Hematopoietic multipotent progenitor cell treated with erythropoietin and hydrocortisone succinate and interleukin-3 and kit ligand, for 15 days (in vitro differentiated cells): ENCODE measurements at regions not wholly inside any gene's neighbourhood (a gene's known extent, or its start where the extent isn't known, plus 50 kb on each side); places are given as distances from the start of the nearest gene placed in this dataset.
"Not testable (repeated sequence)": the region's sequence is repeated elsewhere in the genome, so short reads cannot be mapped to it uniquely, and the experiment has no call there.

ENCODE experiments used
- DNase-seq: peaks from one replicate; pipeline ENCODE4 v3.0.0-alpha.2; 2015; ENCODE audit warnings: low spot score

- DNase-seq = no peak
Measured at GRCh38 chr1:38210895-38211177, 164.2 kb upstream of the POU3F1 start.

GRCh38 chr1:38210021-38210894 lies 163.7 kb upstream of the POU3F1 start:
- DNase-seq = no peak

- DNase-seq = no peak
Measured at GRCh38 chr1:38208716-38209632, 162.4 kb upstream of the POU3F1 start.

- DNase-seq = no peak
Measured at GRCh38 chr1:38207906-38208305, 161.3 kb upstream of the POU3F1 start.

GRCh38 chr1:38207275-38207674 lies 160.7 kb upstream of the POU3F1 start:
- no peak for DNase-seq

GRCh38 chr1:38204698-38205097 lies 158.1 kb upstream of the POU3F1 start:
- DNase-seq = no peak

GRCh38 chr1:38203441-38203840 lies 156.8 kb upstream of the POU3F1 start:
- DNase-seq = no peak

- DNase-seq = no peak
Measured at GRCh38 chr1:38201431-38201830, 154.8 kb upstream of the POU3F1 start.

GRCh38 chr1:38198621-38199020 lies 152.0 kb upstream of the POU3F1 start:
- DNase-seq = no peak

- no peak for DNase-seq
Measured at GRCh38 chr1:38198099-38198498, 151.5 kb upstream of the POU3F1 start.

- DNase-seq = no peak
Measured at GRCh38 chr1:38197312-38198061, 150.9 kb upstream of the POU3F1 start.

GRCh38 chr1:38194472-38194871 lies 147.9 kb upstream of the POU3F1 start:
- DNase-seq = no peak

GRCh38 chr1:38193040-38193439 lies 146.4 kb upstream of the POU3F1 start:
- no peak for DNase-seq

- DNase-seq = no peak
Measured at GRCh38 chr1:38191461-38191860, 144.9 kb upstream of the POU3F1 start.

- no peak for DNase-seq
Measured at GRCh38 chr1:38190983-38191382, 144.4 kb upstream of the POU3F1 start.

- DNase-seq = no peak
Measured at GRCh38 chr1:38187552-38187951, 141.0 kb upstream of the POU3F1 start.

- no peak for DNase-seq
Measured at GRCh38 chr1:38186566-38186965, 140.0 kb upstream of the POU3F1 start.

- DNase-seq = peak; percentile 6
Measured at GRCh38 chr1:38185913-38186312, 139.3 kb upstream of the POU3F1 start.

GRCh38 chr1:38183747-38184146 lies 137.2 kb upstream of the POU3F1 start:
- no peak for DNase-seq

GRCh38 chr1:38183096-38183495 lies 136.5 kb upstream of the POU3F1 start:
- no peak for DNase-seq

GRCh38 chr1:38180388-38180787 lies 133.8 kb upstream of the POU3F1 start:
- DNase-seq = not testable (repeated sequence)

- DNase-seq = no peak
Measured at GRCh38 chr1:38179483-38179882, 132.9 kb upstream of the POU3F1 start.
